ENCODE measurements at regions not wholly inside any gene's neighbourhood (a gene's known extent, or its start where the extent isn't known, plus 50 kb on each side); places are given as distances from the start of the nearest gene placed in this dataset.

DNA sequence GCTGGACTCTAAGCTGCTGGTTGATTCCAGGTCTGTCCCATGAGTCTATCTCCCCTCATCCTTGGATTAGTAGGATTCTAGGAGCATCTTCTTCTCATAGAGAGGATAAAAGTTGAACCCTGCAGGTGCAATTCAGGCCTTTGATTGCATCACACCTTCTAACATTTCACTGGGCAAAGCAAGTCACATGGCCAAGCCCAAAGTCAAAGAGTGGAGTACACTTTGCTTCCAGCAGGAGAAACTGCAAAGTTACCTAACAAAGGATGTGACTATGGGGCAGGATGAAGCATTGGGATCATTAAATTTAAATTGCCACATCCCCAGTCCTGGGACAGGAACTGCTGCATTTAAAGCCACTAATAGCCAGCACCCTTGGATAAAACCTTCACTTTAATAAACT is 51.0 kb upstream of the EGFLAM start:
- peaks cover 0 to 12% (median 0%) of the 10 kb centered on the region in 4 donors for H3K27me3 ChIP-seq
- H3K9me3 ChIP-seq = no peaks in the 10 kb centered on the region
- no peak overlapping the region for H3K4me3 ChIP-seq
- H3K36me3 ChIP-seq = no peaks in the 10 kb centered on the region
- intact Hi-C loops (cut with DNase I) = no loop called here
- H3K4me1 ChIP-seq = no peaks in the 10 kb centered on the region
- DNase-seq = no peak
- TF ChIP-seq CTCF (IDR thresholded peaks at IDR 0.05) = no peak
- no peak for TF ChIP-seq POLR2A (IDR thresholded peaks at IDR 0.05)
- no peak overlapping the region for H3K27ac ChIP-seq

- TF ChIP-seq CTCF (IDR thresholded peaks at IDR 0.05) = no peak
- no peak for TF ChIP-seq POLR2A (IDR thresholded peaks at IDR 0.05)
- H3K27me3 ChIP-seq = peaks cover 0 to 15% (median 0%) of the 10 kb centered on the region in 4 donors
- H3K36me3 ChIP-seq = no peaks in the 10 kb centered on the region
- no peak overlapping the region for H3K27ac ChIP-seq
- H3K9me3 ChIP-seq = no peaks in the 10 kb centered on the region
- H3K4me1 ChIP-seq = no peaks in the 10 kb centered on the region
- no peak for DNase-seq
- H3K4me3 ChIP-seq = no peak overlapping the region
- intact Hi-C loops (cut with DNase I) = no loop called here
- WGBS, 2 donors = 65 to 70% methylated on average over 4 of the region's 4 CpGs
These were observed 55.6 kb upstream of the EGFLAM start for GRCh38 chr5:38202741-38203140.

- Histone ChIP-seq H3K9me3 (no peaks in the 10 kb centered on the region), H3K27ac (no peak overlapping the region), H3K36me3 (no peaks in the 10 kb centered on the region), H3K27me3 (peaks cover 0 to 15% (median 0%) of the 10 kb centered on the region in 4 donors), H3K4me3 (no peak overlapping the region), H3K4me1 (no peaks in the 10 kb centered on the region)
- intact Hi-C loops (cut with DNase I) = no loop called here
- WGBS, 2 donors = 25 to 55% methylated on average over 1 of the region's 1 CpG
- TF ChIP-seq CTCF (IDR thresholded peaks at IDR 0.05) (no peak), POLR2A (IDR thresholded peaks at IDR 0.05) (no peak)
- DNase-seq = no peak
These were observed 57.3 kb upstream of the EGFLAM start for GRCh38 chr5:38200872-38201557.

GRCh38 chr5:38197118-38197517 is 61.2 kb upstream of the EGFLAM start:
- 65 to 82% methylated on average over 3 of the region's 3 CpGs for WGBS, 2 donors
- Histone ChIP-seq H3K4me1 (no peaks in the 10 kb centered on the region), H3K36me3 (no peaks in the 10 kb centered on the region), H3K4me3 (no peak overlapping the region), H3K27me3 (peaks cover 0 to 28% (median 0%) of the 10 kb centered on the region in 4 donors), H3K9me3 (no peaks in the 10 kb centered on the region), H3K27ac (no peak overlapping the region)
- TF ChIP-seq CTCF (IDR thresholded peaks at IDR 0.05) (no peak), POLR2A (IDR thresholded peaks at IDR 0.05) (no peak)
- DNase-seq = no peak
- intact Hi-C loops (cut with DNase I) = loop anchor here (10.0 kb wide), 1 partner anchor 782 kb away; no protein-coding TSS in a partner anchor

- Histone ChIP-seq H3K4me3 (no peak overlapping the region), H3K4me1 (no peaks in the 10 kb centered on the region), H3K27ac (no peak overlapping the region), H3K9me3 (no peaks in the 10 kb centered on the region), H3K36me3 (no peaks in the 10 kb centered on the region), H3K27me3 (peaks cover 0 to 24% (median 0%) of the 10 kb centered on the region in 4 donors)
- DNase-seq = no peak
- TF ChIP-seq POLR2A (IDR thresholded peaks at IDR 0.05) (no peak), CTCF (IDR thresholded peaks at IDR 0.05) (peak; percentile 38 to 88 (median 81))
- WGBS, 2 donors = 20 to 25% methylated on average over 13 of the region's 13 CpGs
- intact Hi-C loops (cut with DNase I) = loop anchor here (5.0 to 10.0 kb wide), 2 partner anchors 356 to 778 kb away; no protein-coding TSS in a partner anchor
These were observed 65.3 kb upstream of the EGFLAM start for GRCh38 chr5:38193015-38193581.
